Neuron (in vitro differentiated cells): ENCODE measurements at regions not wholly inside any gene's neighbourhood (a gene's known extent, or its start where the extent isn't known, plus 50 kb on each side); places are given as distances from the start of the nearest gene placed in this dataset.
"Not testable (repeated sequence)": the region's sequence is repeated elsewhere in the genome, so short reads cannot be mapped to it uniquely, and the experiment has no call there.

Experiments
- H2AFZ ChIP-seq: one replicate; pipeline ENCODE4 v1.6.1; 2013; ENCODE audit warnings: low read depth, mild to moderate bottlenecking, inconsistent platforms, low read length, moderate library complexity
- H3K27me3 ChIP-seq: one replicate; pipeline ENCODE4 v1.6.1; 2013; ENCODE audit warnings: low read length; ENCODE audit not compliant: insufficient read depth
- H3K36me3 ChIP-seq: one replicate; pipeline ENCODE4 v1.6.1; 2013; ENCODE audit warnings: low read length; ENCODE audit not compliant: insufficient read depth
- H3K4me1 ChIP-seq: one replicate; pipeline ENCODE4 v1.6.1; 2013; ENCODE audit warnings: low read length; ENCODE audit not compliant: insufficient read depth
- H3K4me3 ChIP-seq: 2 replicates; pipeline ENCODE4 v1.5.1; 2013; ENCODE audit warnings: mild to moderate bottlenecking, low read length, moderate library complexity
- H3K9me3 ChIP-seq: one replicate; pipeline ENCODE4 v1.6.1; 2013; ENCODE audit warnings: low read length

GRCh38 chr11:11206484-11206883, 146.6 kb downstream of the CSNK2A3 start:
- no peaks in the 10 kb centered on the region for H3K27me3 ChIP-seq

GRCh38 chr11:11202885-11203284, 150.2 kb downstream of the CSNK2A3 start:
- no peaks in the 10 kb centered on the region for H3K4me1 ChIP-seq
- no peaks in the 10 kb centered on the region for H3K9me3 ChIP-seq
- no peak overlapping the region for H3K4me3 ChIP-seq
- no peak overlapping the region for H2AFZ ChIP-seq
- H3K36me3 ChIP-seq, result no peaks in the 10 kb centered on the region
- H3K27me3 ChIP-seq, result no peaks in the 10 kb centered on the region

More at GRCh38 chr11:11206484-11206883, 146.6 kb downstream of the CSNK2A3 start:
- no peaks in the 10 kb centered on the region for H3K9me3 ChIP-seq
- no peaks in the 10 kb centered on the region for H3K4me1 ChIP-seq
- H2AFZ ChIP-seq, result no peak overlapping the region
- H3K4me3 ChIP-seq, result no peak overlapping the region
- no peaks in the 10 kb centered on the region for H3K36me3 ChIP-seq

- not testable (repeated sequence) for H3K36me3 ChIP-seq, H3K4me1 ChIP-seq, H3K4me3 ChIP-seq, H2AFZ ChIP-seq, H3K27me3 ChIP-seq, H3K9me3 ChIP-seq
Measured at GRCh38 chr11:11201302-11201701, 151.7 kb downstream of the CSNK2A3 start.

- H3K9me3 ChIP-seq, result no peaks in the 10 kb centered on the region
- no peak overlapping the region for H3K4me3 ChIP-seq
- no peaks in the 10 kb centered on the region for H3K27me3 ChIP-seq
- H3K36me3 ChIP-seq, result no peaks in the 10 kb centered on the region
- no peak overlapping the region for H2AFZ ChIP-seq
- H3K4me1 ChIP-seq, result no peaks in the 10 kb centered on the region
Measured at GRCh38 chr11:11192541-11192940, 160.5 kb downstream of the CSNK2A3 start.

GRCh38 chr11:11189506-11189905, 163.5 kb downstream of the CSNK2A3 start:
- no peak overlapping the region for H2AFZ ChIP-seq
- H3K4me1 ChIP-seq, result no peaks in the 10 kb centered on the region
- H3K9me3 ChIP-seq, result no peaks in the 10 kb centered on the region
- H3K36me3 ChIP-seq, result no peaks in the 10 kb centered on the region
- no peaks in the 10 kb centered on the region for H3K27me3 ChIP-seq
- no peak overlapping the region for H3K4me3 ChIP-seq

- H3K27me3 ChIP-seq, result no peaks in the 10 kb centered on the region
- no peak overlapping the region for H2AFZ ChIP-seq
- H3K4me3 ChIP-seq, result no peak overlapping the region
- H3K4me1 ChIP-seq, result no peaks in the 10 kb centered on the region
- H3K9me3 ChIP-seq, result no peaks in the 10 kb centered on the region
- no peaks in the 10 kb centered on the region for H3K36me3 ChIP-seq
Measured at GRCh38 chr11:11186249-11186648, 166.8 kb downstream of the CSNK2A3 start.

- Histone ChIP-seq H2AFZ (no peak overlapping the region), H3K9me3 (no peaks in the 10 kb centered on the region), H3K4me3 (no peak overlapping the region), H3K36me3 (no peaks in the 10 kb centered on the region), H3K4me1 (no peaks in the 10 kb centered on the region), H3K27me3 (no peaks in the 10 kb centered on the region)
Measured at GRCh38 chr11:11182261-11182660, 170.8 kb downstream of the CSNK2A3 start.

GRCh38 chr11:11178671-11179638, 174.1 kb downstream of the CSNK2A3 start:
- Histone ChIP-seq H3K4me3 (no peak overlapping the region), H3K36me3 (no peaks in the 10 kb centered on the region), H3K27me3 (no peaks in the 10 kb centered on the region), H3K4me1 (no peaks in the 10 kb centered on the region), H3K9me3 (no peaks in the 10 kb centered on the region), H2AFZ (no peak overlapping the region)

GRCh38 chr11:11177156-11177808, 175.8 kb downstream of the CSNK2A3 start:
- H3K27me3 ChIP-seq, result no peaks in the 10 kb centered on the region
- H3K4me1 ChIP-seq, result no peaks in the 10 kb centered on the region
- no peak overlapping the region for H3K4me3 ChIP-seq
- no peaks in the 10 kb centered on the region for H3K9me3 ChIP-seq
- H3K36me3 ChIP-seq, result no peaks in the 10 kb centered on the region
- H2AFZ ChIP-seq, result no peak overlapping the region

GRCh38 chr11:11173316-11174025, 179.6 kb downstream of the CSNK2A3 start:
- no peaks in the 10 kb centered on the region for H3K27me3 ChIP-seq
- no peaks in the 10 kb centered on the region for H3K4me1 ChIP-seq
- H3K36me3 ChIP-seq, result no peaks in the 10 kb centered on the region
- no peak overlapping the region for H2AFZ ChIP-seq
- H3K9me3 ChIP-seq, result no peaks in the 10 kb centered on the region
- no peak overlapping the region for H3K4me3 ChIP-seq

GRCh38 chr11:11171854-11172253, 181.2 kb downstream of the CSNK2A3 start:
- H3K36me3 ChIP-seq, result no peaks in the 10 kb centered on the region
- no peak overlapping the region for H2AFZ ChIP-seq

GRCh38 chr11:11171285-11171684, 181.8 kb downstream of the CSNK2A3 start:
- no peaks in the 10 kb centered on the region for H3K36me3 ChIP-seq
- no peak overlapping the region for H3K4me3 ChIP-seq
- H2AFZ ChIP-seq, result no peak overlapping the region
- no peaks in the 10 kb centered on the region for H3K27me3 ChIP-seq
- H3K9me3 ChIP-seq, result no peaks in the 10 kb centered on the region
- no peaks in the 10 kb centered on the region for H3K4me1 ChIP-seq

More at GRCh38 chr11:11171854-11172253, 181.2 kb downstream of the CSNK2A3 start:
- no peaks in the 10 kb centered on the region for H3K27me3 ChIP-seq
- H3K4me3 ChIP-seq, result no peak overlapping the region
- no peaks in the 10 kb centered on the region for H3K4me1 ChIP-seq
- H3K9me3 ChIP-seq, result no peaks in the 10 kb centered on the region
